EH (cell line): ENCODE measurements at regions not wholly inside any gene's neighbourhood (a gene's known extent, or its start where the extent isn't known, plus 50 kb on each side); places are given as distances from the start of the nearest gene placed in this dataset.

ENCODE experiments used
- DNase-seq: peaks from one replicate; pipeline ENCODE4 v3.0.0-alpha.2; 2015; ENCODE audit warnings: low read depth

GRCh38 chr7:53983480-53983879 is 558.7 kb upstream of the VSTM2A start:
- no peak for DNase-seq

GRCh38 chr7:53984776-53985175 is 557.4 kb upstream of the VSTM2A start:
- DNase-seq: no peak

GRCh38 chr7:53988376-53988775 is 553.8 kb upstream of the VSTM2A start:
- DNase-seq: no peak

- no peak for DNase-seq
Measured at GRCh38 chr7:53993224-53993623, 549.0 kb upstream of the VSTM2A start.

- no peak for DNase-seq
Measured at GRCh38 chr7:53996876-53997275, 545.3 kb upstream of the VSTM2A start.

GRCh38 chr7:54014765-54015164 is 527.4 kb upstream of the VSTM2A start:
- no peak for DNase-seq

- no peak for DNase-seq
Measured at GRCh38 chr7:54015251-54015650, 526.9 kb upstream of the VSTM2A start.

GRCh38 chr7:54037873-54038272 is 504.3 kb upstream of the VSTM2A start:
- no peak for DNase-seq

GRCh38 chr7:54060643-54061042 is 481.5 kb upstream of the VSTM2A start:
- no peak for DNase-seq

- no peak for DNase-seq
Measured at GRCh38 chr7:54066643-54067042, 475.5 kb upstream of the VSTM2A start.

- no peak for DNase-seq
Measured at GRCh38 chr7:54069843-54070242, 472.3 kb upstream of the VSTM2A start.

GRCh38 chr7:54072710-54073109 is 469.5 kb upstream of the VSTM2A start:
- no peak for DNase-seq

- no peak for DNase-seq
Measured at GRCh38 chr7:54076616-54077015, 465.6 kb upstream of the VSTM2A start.

- DNase-seq: no peak
Measured at GRCh38 chr7:54080525-54080924, 461.6 kb upstream of the VSTM2A start.

- no peak for DNase-seq
Measured at GRCh38 chr7:54080971-54081370, 461.2 kb upstream of the VSTM2A start.

- no peak for DNase-seq
Measured at GRCh38 chr7:54084340-54084739, 457.8 kb upstream of the VSTM2A start.

GRCh38 chr7:54090652-54091213 is 451.4 kb upstream of the VSTM2A start:
- DNase-seq: no peak

- no peak for DNase-seq
Measured at GRCh38 chr7:54091322-54091721, 450.9 kb upstream of the VSTM2A start.

GRCh38 chr7:54097886-54098285 is 444.3 kb upstream of the VSTM2A start:
- DNase-seq: no peak

- DNase-seq: no peak
Measured at GRCh38 chr7:54109501-54109900, 432.7 kb upstream of the VSTM2A start.

GRCh38 chr7:54111814-54112511 is 430.2 kb upstream of the VSTM2A start:
- no peak for DNase-seq

- no peak for DNase-seq
Measured at GRCh38 chr7:54112567-54112966, 429.6 kb upstream of the VSTM2A start.

- DNase-seq: no peak
Measured at GRCh38 chr7:54115028-54115763, 427.0 kb upstream of the VSTM2A start.
